ENCODE measurements at regions not wholly inside any gene's neighbourhood (a gene's known extent, or its start where the extent isn't known, plus 50 kb on each side); places are given as distances from the start of the nearest gene placed in this dataset.

GRCh38 chr12:66879409-66879808 lies 200.5 kb upstream of the GRIP1 start:
- intact Hi-C loops (cut with DNase I) = no loop called here
- no peak for TF ChIP-seq POLR2A (IDR thresholded peaks at IDR 0.05)
- no peak for TF ChIP-seq POLR2AphosphoS5 (IDR thresholded peaks at IDR 0.05; ENCODE audit: insufficient read depth in 1 of 2, low read depth in 1 of 2)
- TF ChIP-seq, protein P1, sequence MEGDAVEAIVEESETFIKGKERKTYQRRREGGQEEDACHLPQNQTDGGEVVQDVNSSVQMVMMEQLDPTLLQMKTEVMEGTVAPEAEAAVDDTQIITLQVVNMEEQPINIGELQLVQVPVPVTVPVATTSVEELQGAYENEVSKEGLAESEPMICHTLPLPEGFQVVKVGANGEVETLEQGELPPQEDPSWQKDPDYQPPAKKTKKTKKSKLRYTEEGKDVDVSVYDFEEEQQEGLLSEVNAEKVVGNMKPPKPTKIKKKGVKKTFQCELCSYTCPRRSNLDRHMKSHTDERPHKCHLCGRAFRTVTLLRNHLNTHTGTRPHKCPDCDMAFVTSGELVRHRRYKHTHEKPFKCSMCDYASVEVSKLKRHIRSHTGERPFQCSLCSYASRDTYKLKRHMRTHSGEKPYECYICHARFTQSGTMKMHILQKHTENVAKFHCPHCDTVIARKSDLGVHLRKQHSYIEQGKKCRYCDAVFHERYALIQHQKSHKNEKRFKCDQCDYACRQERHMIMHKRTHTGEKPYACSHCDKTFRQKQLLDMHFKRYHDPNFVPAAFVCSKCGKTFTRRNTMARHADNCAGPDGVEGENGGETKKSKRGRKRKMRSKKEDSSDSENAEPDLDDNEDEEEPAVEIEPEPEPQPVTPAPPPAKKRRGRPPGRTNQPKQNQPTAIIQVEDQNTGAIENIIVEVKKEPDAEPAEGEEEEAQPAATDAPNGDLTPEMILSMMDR (IDR thresholded peaks at IDR 0.05) = no peak
- Histone ChIP-seq H3K36me3 (no peaks in the 10 kb centered on the region), H3K9me3 (no peaks in the 10 kb centered on the region), H3K27me3 (no peaks in the 10 kb centered on the region), H3K27ac (no peak overlapping the region), H3K4me1 (no peaks in the 10 kb centered on the region), H3K4me3 (no peak overlapping the region)
- DNase-seq (ENCODE audit: extremely low spot score in 2 of 2) = no peak

DNA sequence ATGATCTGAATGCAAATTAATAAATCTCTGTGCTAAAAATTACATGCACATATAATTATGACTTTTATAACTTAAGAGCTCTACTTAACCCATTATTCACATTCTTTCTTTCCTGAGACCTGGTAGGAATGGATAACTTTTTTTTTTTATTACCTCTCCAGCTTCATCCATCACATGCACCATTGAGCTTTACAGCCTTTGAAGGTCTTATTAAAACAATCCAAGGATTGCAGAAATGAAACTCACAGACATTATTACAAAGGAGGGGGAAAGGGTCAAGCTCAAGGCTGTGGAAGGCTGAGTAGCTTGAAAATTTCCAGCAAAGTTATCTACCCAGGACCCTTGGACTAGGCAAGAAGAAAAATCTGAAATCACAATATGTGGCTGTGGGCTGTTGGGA lies 202.5 kb upstream of the GRIP1 start:
- Histone ChIP-seq H3K27ac (no peak overlapping the region), H3K4me1 (no peaks in the 10 kb centered on the region), H3K9me3 (no peaks in the 10 kb centered on the region), H3K36me3 (no peaks in the 10 kb centered on the region), H3K27me3 (no peaks in the 10 kb centered on the region), H3K4me3 (no peak overlapping the region)
- TF ChIP-seq POLR2A (IDR thresholded peaks at IDR 0.05) (no peak), POLR2AphosphoS5 (IDR thresholded peaks at IDR 0.05; ENCODE audit: insufficient read depth in 1 of 2, low read depth in 1 of 2) (no peak)
- TF ChIP-seq, protein P1 (IDR thresholded peaks at IDR 0.05) = no peak
- intact Hi-C loops (cut with DNase I) = no loop called here
- no peak for DNase-seq (ENCODE audit: extremely low spot score in 2 of 2)

DNA sequence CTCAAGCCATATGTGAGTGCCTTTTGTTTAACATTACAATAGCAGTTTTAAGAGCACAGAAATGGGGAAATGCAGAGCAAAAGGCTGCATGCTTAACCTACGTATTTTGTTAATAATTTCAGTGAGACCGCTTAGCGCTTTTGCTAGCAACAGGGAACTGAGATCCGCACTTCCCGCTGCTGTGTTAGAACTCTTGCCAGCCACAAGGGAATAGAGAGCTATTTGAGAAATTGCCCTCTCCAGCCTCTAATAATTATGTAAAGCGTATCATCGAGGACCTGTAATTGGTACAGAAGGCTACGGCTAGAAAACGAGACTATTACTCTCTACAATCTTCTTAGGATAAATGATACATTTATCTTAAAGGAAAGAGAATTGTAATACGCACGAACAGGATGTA lies 205.2 kb upstream of the GRIP1 start:
- H3K4me3 ChIP-seq = no peak overlapping the region
- DNase-seq (ENCODE audit: extremely low spot score in 2 of 2) = no peak
- no peak for TF ChIP-seq POLR2A (IDR thresholded peaks at IDR 0.05)
- no peak for TF ChIP-seq POLR2AphosphoS5 (IDR thresholded peaks at IDR 0.05; ENCODE audit: insufficient read depth in 1 of 2, low read depth in 1 of 2)
- TF ChIP-seq, protein P1 (IDR thresholded peaks at IDR 0.05) = no peak
- H3K36me3 ChIP-seq = no peaks in the 10 kb centered on the region
- H3K4me1 ChIP-seq = no peaks in the 10 kb centered on the region
- H3K27ac ChIP-seq = no peak overlapping the region
- H3K27me3 ChIP-seq = no peaks in the 10 kb centered on the region
- no peaks in the 10 kb centered on the region for H3K9me3 ChIP-seq
- intact Hi-C loops (cut with DNase I) = no loop called here

DNA sequence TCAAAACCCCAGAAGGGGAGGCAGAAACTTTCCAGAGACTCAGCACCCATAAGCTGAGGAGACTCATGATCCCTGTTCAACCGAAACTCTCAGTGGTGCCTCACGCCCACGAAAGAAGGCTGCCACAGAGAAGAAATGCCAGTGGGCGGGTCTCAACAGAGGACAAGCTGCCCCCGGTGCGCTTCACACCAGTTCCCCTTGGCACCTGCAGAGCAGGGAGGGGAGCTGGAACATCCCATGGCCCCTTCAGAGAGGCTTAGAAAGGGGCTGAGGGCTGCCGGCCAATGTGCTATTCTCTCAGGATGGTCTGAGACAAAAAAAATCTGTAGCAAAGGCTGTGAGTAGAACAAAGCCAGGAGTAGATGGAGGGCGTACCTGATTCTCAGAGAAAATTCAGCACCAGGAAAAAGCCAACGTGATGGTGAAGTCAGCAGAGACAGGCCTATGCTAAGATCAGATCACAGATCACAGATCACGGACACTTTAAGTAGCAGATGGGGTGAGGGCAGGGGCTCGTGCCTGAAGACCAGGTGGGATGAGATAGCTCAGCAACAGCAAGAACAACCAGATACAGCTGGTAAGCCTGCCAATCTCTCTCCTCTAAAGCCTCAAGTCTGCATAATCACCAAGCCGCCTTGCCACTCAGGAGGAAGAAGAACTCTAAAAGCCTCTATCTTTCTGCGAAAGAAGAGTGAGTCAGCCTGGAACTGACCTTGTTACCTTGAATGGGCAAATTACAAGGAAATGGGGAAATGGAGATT lies 206.4 kb upstream of the GRIP1 start:
- no peaks in the 10 kb centered on the region for H3K9me3 ChIP-seq
- no peak for DNase-seq (ENCODE audit: extremely low spot score in 2 of 2)
- H3K4me3 ChIP-seq = no peak overlapping the region
- no peaks in the 10 kb centered on the region for H3K27me3 ChIP-seq
- H3K4me1 ChIP-seq = no peaks in the 10 kb centered on the region
- intact Hi-C loops (cut with DNase I) = no loop called here
- TF ChIP-seq, protein P1 (IDR thresholded peaks at IDR 0.05) = no peak
- TF ChIP-seq POLR2A (IDR thresholded peaks at IDR 0.05) (no peak), POLR2AphosphoS5 (IDR thresholded peaks at IDR 0.05; ENCODE audit: insufficient read depth in 1 of 2, low read depth in 1 of 2) (no peak)
- no peaks in the 10 kb centered on the region for H3K36me3 ChIP-seq
- H3K27ac ChIP-seq = no peak overlapping the region

DNA sequence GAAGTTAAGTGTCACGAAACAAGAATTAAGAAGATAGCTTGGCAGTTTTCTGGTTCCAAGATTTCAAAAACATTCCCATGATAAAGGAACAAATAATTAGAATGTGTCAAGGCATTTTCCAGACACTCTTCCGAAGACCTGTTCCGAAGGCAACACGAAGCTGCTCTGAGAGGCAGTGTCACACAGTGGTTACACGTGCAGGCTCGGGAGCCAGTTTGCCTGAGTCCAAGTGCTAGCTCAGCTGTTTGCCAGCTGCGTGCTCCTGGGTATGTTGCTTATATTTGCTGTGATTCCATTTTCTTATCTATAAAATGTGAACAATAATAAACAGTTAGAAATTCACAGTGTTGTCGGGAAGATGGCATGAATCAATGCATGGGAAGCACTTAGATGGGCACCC lies 217.9 kb upstream of the GRIP1 start:
- Histone ChIP-seq H3K36me3 (no peaks in the 10 kb centered on the region), H3K4me3 (no peak overlapping the region), H3K4me1 (no peaks in the 10 kb centered on the region), H3K9me3 (no peaks in the 10 kb centered on the region), H3K27ac (no peak overlapping the region), H3K27me3 (no peaks in the 10 kb centered on the region)
- no peak for DNase-seq (ENCODE audit: extremely low spot score in 2 of 2)
- intact Hi-C loops (cut with DNase I) = no loop called here
- no peak for TF ChIP-seq POLR2A (IDR thresholded peaks at IDR 0.05)
- no peak for TF ChIP-seq POLR2AphosphoS5 (IDR thresholded peaks at IDR 0.05; ENCODE audit: insufficient read depth in 1 of 2, low read depth in 1 of 2)
- TF ChIP-seq, protein P1 (IDR thresholded peaks at IDR 0.05) = no peak

Data from vagina (tissue), 2 donors.